ENCODE measurements at regions not wholly inside any gene's neighbourhood (a gene's known extent, or its start where the extent isn't known, plus 50 kb on each side); places are given as distances from the start of the nearest gene placed in this dataset.
"Not testable (repeated sequence)": the region's sequence is repeated elsewhere in the genome, so short reads cannot be mapped to it uniquely, and the experiment has no call there.

DNA sequence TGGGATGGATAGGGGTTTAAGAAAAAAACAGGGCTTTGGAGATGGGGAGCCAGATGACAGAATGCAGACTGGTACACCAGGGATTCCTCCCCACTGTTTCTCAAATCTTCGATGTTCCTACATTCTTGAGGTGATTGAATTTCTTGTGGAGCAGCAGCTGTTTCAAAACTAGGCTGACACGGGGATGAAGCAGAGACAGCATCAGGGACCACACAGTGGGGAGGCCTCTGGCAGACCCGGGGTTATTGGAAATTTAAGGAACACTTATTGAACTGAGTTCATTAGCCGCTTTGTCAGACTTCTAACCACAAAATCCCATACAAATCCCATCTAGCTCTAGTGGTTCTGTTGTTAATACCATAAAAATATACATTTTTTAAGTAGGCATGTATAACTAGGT is 621.4 kb upstream of the GBE1 start:
- DNase-seq: no peak

DNA sequence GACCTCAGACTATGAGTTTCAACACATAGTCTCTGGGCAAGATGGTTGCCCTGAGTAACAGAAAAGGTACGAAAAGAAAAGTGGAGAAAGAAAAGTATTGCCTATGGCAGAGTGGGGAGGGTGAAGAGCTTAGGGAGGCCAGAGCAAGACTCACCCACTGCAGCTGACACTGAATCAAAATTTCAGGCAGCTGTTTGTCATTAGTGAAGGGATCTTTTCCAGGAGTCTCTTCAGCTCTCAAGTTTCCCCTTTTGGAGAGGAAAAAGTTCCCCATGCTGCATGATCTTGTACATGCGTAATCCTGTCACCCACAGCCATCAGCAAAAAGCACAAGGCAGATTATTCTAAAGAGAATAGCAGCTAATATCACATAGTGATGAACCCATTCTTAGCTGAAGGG is 616.9 kb upstream of the GBE1 start:
- no peak for DNase-seq

DNA sequence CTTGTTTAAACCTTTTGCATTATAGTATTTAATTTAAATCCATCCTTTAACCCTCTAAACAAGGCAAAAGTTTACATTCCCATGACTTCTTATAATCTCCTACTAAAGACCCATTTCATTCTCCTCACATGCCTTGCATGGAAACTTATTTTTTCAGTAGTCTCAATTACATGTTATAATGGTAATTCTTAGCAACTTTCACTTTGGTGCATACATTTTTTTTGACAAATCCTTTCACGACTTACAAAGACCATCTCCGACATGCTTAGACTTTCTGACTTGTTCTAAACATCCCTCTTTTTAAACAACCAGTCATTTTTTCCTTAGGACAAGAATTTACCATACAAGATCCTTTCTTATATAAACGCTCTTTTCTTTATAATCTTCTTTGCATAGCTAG is 615.4 kb upstream of the GBE1 start:
- DNase-seq: no peak

DNA sequence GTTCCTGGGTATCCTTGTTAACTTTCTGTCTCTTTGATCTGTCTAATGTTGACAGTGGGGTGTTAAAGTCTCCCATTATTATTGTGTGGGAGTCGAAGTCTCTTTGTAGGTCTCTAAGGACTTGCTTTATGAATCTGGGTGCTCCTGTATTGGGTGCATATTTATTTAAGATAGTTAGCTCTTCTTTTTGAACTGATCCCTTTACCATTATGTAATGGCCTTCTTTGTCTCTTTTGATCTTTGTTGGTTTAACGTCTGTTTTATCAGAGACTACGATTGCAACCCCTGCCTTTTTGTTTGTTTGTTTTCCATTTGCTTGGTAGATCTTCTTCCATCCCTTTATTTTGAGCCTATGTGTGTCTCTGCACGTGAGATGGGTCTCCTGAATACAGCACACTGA is 612.4 kb upstream of the GBE1 start:
- DNase-seq: not testable (repeated sequence)

DNA sequence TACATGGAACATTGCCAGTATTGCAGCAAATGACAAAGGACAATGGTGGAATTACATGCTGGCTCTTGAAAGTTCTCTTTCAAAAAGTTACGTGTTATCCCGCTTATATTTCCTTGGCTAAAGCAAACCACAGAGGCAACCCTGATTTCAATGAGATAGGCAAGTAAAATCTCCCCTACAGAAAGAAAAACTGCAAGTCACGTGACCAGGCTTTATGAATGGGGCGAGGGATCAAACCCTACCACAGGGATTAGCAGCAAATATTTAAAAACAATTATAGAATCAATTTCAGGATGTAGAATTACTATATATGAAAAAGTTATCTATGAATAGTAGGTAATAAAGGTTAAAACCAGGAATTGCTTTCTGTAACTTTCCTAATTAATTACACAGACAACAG is 603.4 kb upstream of the GBE1 start:
- no peak for DNase-seq

DNA sequence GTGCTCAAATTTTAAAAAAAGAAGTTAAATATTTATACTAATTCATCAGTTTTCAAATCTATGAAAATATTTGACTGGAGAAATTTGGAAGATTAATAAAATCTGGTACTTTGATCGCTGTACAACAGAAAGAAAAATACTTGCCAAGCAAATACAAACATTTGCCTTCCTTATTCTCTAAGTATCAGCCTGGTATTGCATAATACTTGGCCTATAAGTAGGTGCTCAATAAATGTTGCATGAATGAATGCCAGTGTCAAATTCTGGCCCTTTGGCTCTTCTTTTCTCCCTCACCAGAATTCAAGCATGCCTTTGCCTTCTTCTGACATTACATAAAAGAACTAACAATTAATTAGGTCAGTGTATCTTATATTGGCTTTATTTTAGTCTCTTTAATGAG is 601.7 kb upstream of the GBE1 start:
- no peak for DNase-seq

DNA sequence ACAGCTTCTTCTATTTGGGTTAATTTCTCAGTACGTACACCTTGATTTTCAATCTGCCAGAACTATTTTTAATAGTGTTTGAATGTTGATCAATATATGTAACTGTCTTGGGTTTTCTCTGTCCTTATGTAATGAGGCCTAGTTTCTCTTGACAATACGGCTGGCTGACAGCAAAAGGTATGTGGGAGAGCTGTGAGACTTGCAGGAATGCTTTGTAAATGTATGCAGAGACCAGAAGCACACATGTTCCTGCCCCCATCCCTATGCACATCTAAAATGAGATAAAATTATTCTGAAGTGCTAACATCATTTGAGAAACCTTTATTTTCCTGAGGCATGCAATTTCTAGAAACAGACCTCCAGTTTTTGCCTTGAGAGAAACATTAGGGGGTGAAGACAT is 593.8 kb upstream of the GBE1 start:
- DNase-seq: no peak

DNA sequence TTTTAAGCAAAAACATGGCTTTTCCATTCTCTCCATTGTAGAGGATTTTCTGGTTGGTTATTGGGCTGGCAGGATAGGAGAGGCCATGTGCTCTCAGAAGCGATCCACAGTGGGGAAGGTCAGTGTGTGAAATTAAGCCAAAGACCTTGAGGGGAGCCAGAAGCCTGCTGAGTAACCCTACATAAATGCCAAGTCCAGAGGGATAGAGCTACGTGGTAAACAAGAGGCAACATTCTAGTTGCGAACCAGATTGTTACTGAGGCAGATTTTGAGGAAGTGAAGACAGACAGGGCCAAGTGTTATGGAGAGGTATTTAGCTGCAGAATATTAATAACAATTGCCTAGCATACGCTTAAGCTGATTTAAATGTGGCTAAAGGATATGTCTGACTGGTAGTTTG is 592.8 kb upstream of the GBE1 start:
- DNase-seq: no peak

DNA sequence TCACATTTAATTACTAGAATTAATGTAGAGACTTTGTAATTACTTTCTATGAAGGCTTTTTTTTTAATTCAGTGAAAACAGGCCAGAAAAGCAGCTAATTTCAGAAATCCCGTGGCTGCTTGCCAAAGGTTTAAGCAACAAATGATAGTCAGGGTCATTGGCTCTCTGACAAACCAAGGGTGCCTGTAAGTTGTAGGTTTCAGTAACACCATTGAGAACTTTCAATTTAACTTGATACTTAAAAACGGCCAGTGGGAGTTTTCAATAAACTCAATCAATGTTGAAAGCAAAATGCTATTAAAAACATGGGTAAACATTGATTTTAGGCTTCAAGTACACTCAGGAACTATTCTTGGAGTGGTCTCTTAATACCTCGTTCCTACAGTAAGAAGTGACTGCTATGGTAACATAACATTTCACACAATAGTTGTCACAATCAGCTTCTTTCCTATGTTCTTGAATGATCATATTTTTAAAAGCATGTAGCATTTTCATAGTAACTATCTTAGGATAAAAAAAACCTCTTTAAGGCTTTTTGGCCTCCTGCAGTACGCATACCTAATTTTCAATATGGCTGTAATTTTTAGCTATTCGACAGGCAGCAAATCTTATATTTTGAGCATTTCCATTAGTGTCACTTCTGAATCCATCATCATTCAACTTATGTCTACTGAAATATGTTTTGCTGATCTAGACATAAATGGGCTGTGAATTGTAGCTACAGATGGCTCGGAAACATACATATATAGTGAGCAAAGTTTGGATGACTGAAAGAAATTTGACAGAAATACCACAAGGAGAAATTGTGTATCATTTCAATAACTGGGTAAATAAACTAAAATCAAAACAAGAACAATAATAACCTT is 592.1 kb upstream of the GBE1 start:
- no peak for DNase-seq

DNA sequence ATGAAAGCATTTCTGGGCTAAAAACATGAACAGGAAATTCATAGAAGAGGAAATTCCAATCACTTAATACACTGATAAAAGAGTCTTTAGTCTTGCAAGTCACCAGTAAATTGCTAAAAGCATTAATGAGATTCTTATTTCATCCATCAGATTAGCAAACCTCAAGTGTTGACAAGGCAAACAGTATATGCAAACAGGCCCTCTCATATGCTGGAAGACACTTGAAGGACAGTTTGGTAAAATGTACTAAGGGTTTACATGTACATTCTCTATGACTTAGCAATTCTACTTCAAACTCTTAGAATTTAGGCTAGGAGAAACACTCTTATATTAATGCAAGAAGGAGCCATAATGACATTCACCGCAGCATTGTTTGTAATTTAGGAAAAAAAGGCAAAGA is 586.1 kb upstream of the GBE1 start:
- no peak for DNase-seq

DNA sequence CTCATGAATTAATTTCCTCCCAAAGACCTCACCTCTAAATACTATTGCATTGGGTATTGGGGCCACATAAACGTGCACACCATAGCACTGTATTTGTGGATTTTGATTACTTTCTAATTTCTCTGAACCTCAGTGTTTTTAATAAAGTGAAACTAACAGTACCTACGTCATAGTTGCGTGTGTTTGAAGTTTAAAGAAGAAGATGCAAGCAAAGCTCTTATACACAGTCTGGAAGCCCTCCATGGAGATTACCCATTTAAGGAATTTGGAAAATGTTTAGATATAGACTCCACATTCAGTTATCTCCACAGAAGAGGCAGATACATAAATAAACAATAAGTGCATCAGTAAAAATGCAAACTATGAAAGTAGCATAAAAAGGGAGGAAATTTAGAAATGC is 581.1 kb upstream of the GBE1 start:
- no peak for DNase-seq

DNA sequence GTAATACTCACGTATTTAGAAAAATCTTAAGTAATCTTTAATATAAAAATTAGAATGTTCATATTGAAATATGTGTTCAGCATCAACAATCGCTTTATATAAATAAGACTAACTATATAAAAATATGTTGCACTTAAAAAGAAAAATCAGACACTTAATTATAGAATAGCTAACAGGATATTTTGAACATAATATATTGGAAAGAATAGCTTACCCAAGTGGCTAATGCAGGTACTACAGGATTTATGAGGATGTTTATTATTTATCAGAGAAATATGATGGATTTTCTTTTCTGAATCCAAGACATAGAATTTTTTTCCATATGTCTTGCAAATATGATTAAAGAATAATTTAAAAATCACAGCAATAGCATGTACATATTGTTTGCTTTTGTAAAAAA is 567.9 kb upstream of the GBE1 start:
- DNase-seq: no peak

DNA sequence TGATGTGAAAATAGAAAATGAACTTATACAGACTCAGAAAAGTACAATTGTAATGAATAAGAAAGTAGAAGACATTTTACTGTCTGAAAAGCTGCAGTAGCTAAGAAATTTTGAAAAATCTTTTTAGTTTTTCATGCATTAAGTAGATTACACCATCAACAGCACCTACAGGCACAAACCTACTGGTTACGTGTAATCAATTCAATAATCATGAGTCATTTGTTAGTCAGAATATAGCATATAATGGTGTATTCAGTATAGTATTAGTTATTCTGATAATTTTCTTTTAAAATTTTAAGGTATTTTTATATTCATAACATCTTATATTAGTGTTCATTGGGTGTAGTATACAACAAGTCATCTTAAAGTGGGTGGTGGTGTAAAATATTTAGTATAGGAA is 550.5 kb upstream of the GBE1 start:
- DNase-seq: no peak

DNA sequence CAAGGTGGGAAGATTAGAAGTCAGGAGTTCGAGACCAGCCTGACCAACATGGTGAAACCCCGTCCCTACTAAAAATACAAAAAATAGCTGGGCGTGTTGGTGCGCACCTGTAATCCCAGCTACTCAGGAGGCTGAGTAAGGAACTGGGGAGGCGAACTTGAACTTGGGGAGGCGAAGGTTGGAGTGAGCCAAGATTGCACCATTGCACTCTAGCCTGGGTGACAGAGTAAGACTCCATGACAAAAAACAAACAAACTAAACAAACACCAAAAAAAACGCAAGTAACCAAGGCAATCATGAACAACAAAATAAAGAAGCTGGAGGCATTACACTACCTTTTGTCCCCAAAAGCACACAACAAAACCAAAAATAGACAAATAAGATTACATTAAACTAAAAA is 547.3 kb upstream of the GBE1 start:
- DNase-seq: no peak

DNA sequence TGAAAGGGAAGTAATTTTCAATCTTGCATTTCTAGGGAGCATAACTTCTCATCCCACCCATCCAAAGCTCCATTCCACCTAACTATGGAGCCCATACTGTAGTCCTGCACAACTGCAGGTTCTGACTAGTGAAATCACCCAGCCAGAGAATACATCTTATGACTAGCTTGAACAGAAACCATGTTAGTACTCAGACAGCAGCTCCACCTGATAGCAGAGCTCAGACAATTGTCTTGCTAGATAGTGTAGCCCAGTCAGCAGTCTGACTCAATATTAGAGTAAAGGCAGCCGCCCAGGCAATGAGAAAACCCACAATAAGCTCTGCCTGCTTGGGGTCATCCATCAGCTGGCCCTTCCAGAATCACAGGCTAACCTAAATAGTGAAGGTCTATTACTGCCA is 544.7 kb upstream of the GBE1 start:
- DNase-seq: no peak

DNA sequence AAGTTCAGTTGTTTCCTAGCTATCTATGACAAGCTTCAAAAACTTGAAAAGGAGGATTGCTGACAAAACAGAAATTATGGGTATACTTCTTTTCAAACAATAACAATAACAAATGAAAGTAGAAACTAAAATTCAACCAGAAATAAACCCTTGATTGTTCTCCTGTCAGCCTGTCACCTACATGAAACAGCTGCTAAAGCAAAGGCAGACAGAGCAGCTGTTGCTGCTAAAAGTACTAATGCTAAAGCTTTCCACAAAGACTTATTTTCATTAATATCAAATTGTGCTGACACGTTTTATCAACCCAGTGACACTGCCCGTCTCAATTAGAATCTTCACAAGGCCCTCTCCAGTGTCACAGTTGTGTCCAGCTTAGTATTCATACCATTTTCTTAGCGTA is 533.2 kb upstream of the GBE1 start:
- DNase-seq: no peak

DNA sequence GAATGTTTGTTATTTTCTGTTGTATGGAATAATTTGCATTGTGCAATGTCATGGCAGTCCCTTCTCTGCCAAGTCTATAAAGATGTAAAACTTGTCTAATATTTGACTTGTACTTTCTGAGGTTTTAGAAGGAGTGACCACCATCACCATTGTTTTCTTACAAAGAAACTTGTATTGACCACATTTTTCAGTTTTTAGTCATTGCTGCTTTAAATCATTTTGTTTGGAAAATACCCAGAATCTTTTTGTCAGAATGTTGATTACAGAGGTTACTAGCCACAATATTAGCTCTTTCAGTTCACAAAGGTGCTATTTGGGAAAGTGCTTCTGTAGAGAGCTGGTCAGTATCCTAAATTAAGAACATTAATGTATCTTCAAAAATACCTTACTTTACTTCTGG is 532.4 kb upstream of the GBE1 start:
- no peak for DNase-seq

DNA sequence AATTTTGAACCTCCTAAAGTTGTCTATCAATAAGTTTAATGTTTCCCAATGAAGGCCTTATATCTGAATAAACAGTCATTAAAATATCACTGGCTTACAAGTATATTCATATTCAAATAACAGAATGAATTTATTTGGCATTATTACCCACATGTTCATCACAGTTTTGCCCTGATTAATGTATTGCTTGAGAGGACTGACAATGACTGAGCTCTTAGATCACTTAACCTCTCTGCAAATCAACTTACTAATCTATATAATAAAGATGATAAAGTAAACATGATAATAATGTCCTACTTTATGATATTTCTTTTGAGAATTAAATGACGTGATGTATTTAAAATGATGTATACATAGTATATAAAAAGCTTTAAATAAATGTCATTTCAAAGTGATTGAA is 532.0 kb upstream of the GBE1 start:
- DNase-seq: no peak

DNA sequence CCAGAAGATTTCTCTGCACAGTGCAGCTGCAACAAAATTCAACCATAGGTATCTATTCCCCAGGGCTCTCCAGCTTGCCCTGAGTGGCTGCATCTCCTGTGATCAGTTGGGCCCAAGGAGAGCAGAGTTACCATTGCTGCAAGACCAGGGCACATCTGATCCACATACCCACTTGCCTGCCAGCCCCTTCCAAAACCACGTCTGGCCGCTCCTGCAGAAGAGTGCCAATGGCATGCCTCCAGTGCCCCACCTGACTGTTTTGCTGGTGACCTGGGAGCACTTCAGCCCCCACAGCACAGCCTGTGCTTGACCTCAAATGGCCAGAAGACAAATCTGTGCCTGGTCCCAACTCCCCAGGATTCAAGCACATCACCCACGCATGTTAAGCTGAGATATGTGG is 526.1 kb upstream of the GBE1 start:
- no peak for DNase-seq

DNA sequence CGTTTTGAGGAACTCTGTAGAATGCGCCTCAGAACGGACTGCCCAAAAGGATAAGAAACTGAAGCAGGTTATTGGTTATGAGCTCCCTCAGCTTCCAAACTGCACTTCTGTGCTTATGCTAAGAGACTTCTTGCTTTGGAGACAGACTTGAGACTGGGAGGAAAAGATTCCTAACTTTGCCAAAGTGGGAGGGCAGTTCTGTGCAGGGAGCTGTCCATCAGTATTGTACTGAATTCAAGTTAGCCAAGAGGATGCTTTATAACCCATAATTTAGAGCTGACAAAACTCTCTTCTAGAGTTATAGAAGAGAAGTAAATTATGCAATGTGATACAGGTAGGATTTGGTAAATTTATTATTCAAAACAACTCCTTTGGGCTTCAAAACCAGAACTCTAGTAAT is 519.8 kb upstream of the GBE1 start:
- no peak for DNase-seq

DNA sequence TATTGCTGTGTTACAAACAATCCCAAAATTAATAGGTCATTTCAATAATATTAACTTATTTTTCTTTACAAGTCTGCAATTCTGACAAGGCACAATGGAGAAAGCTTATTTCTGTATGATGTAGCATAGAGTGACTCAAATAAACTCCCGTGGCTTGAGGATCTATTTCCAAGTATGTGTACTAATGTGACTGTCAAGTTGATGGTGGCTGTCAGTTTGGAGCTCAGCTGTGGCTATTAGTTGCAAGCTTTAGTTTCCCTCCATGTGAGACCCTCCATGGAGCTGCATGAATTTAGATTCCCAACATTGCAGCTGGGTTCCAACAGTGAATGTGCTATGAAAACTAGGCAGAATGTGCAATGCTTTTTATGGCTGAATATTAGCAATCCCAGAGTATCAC is 515.5 kb upstream of the GBE1 start:
- no peak for DNase-seq

DNA sequence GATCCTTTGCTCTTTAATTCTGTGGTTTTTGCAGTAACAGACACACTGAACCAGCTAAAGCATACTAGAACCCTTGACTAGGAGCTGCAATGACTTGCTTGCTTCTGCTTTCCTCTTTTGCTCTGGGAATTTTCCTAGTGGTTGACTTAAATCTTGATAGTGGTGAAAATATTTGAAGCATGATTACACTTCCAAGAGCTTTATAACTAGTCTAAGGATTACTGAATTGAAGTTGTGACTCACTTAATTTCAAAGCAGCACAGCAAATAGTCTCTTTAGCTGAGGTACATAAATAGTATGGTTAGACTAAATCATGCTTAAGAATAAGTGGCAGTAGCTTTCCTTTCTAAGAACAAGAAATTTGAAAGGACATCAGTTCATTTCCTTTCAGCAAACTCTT is 513.5 kb upstream of the GBE1 start:
- no peak for DNase-seq

DNA sequence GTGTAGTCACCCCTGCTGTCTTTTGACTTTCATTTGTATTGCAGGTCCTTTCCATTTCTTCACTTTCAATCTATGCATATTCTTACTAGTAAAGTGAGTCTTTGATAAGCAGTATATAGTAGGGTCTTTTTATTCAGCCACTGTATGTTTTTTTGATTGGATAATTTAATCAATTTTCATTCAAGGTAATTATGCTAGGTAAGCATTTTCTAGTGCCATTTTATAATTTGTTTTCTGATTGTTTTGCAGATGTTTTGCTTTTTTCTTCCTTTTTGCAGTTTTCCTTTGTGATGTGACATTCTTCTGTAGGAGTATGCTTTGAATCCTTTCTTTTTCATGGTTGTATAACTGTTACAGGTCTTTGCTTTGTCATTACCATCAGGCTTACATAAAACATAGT is 504.3 kb upstream of the GBE1 start:
- DNase-seq: no peak

DNA sequence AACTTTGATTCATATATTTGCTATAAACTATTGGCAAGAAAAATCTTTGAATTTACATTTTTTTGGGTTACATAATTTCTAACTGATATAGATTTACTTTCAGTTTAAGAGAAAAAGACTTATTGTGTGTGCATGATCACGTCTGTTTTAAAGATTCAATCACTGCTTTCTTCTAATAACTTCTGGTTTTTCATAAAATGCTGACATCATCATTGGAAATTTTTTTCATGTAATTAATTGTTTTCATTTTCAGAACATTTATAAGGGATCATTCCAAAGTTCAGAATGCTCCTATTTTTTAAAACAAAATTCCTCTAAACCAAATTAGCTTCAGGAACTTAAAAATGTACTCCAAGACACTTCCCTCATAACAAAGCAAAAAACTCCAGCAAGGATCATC is 500.7 kb upstream of the GBE1 start:
- no peak for DNase-seq

DNA sequence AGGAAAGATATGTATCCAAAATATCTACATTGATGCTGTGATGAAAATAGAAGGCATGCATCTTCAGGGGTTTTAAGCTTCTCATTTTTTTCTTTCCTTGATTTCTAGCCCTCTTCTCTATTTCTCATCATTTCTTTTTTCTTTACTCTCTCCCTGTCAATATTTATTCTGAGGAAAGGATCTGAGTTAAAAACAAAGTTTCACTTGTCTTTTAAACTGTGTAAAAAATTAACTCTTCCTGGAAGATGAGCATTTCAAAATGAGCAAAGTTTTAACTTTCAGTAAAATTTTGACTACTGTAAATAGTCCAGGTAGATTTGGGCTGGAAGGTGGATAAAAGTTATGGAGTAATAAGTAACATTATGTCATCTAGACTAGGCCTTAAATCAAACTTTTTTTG is 500.2 kb upstream of the GBE1 start:
- DNase-seq: no peak

DNA sequence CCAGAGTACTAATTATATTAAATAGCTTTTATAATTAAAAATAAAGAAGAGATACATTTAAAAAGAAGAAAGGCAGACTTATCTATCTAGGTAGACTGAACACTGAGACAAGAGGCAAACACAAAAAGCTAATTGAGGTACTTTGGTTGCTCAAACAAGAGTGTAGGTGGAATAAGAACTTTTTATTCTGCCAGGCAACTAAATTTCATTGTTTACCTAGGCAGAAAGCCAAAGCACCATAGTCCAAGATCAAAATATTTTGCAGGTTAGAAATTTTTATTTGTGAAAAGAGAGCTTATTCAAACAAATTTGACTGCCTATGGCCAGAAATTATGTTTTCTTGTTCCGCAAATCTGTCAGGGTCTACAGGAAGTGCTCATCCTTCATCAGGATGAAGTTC is 499.6 kb upstream of the GBE1 start:
- DNase-seq: no peak

All from suppressor macrophage treated with lipopolysaccharide for 1 hour (primary cell).